ENCODE measurements at regions not wholly inside any gene's neighbourhood (a gene's known extent, or its start where the extent isn't known, plus 50 kb on each side); places are given as distances from the start of the nearest gene placed in this dataset.

- H3K27me3 ChIP-seq (ENCODE audit: insufficient read depth, low read depth, low read length): no peaks in the 10 kb centered on the region
- no peak overlapping the region for H3K4me3 ChIP-seq (ENCODE audit: low read length)
- H3K9me2 ChIP-seq (ENCODE audit: insufficient read depth, low read length): no peaks in the 10 kb centered on the region
- no peak overlapping the region for H3K27ac ChIP-seq (ENCODE audit: low read length)
- no peak overlapping the region for H2AFZ ChIP-seq (ENCODE audit: low read depth, low read length)
- no peak overlapping the region for H3K9ac ChIP-seq (ENCODE audit: low read length)
- H3K36me3 ChIP-seq (ENCODE audit: insufficient read depth, low read length): no peaks in the 10 kb centered on the region
- H3K9me3 ChIP-seq (ENCODE audit: low read length): no peaks in the 10 kb centered on the region
- no peaks in the 10 kb centered on the region for H4K20me1 ChIP-seq (ENCODE audit: insufficient read depth)
- TF ChIP-seq EZH2 (IDR thresholded peaks at IDR 0.05; ENCODE audit: borderline replicate concordance, insufficient read depth, low read length, poor library complexity, severe bottlenecking) (no peak), RAD21 (conservative IDR thresholded peaks at IDR 0.05) (no peak), SMC3 (conservative IDR thresholded peaks at IDR 0.05; ENCODE audit: poor library complexity) (no peak), TAF1 (IDR thresholded peaks at IDR 0.05; ENCODE audit: low read depth) (no peak), POLR2AphosphoS5 (IDR thresholded peaks at IDR 0.05) (no peak), EP300 (conservative IDR thresholded peaks at IDR 0.05; ENCODE audit: poor library complexity, severe bottlenecking) (no peak), MXI1 (conservative IDR thresholded peaks at IDR 0.05; ENCODE audit: poor library complexity, severe bottlenecking) (no peak)
- TF ChIP-seq, protein P1, sequence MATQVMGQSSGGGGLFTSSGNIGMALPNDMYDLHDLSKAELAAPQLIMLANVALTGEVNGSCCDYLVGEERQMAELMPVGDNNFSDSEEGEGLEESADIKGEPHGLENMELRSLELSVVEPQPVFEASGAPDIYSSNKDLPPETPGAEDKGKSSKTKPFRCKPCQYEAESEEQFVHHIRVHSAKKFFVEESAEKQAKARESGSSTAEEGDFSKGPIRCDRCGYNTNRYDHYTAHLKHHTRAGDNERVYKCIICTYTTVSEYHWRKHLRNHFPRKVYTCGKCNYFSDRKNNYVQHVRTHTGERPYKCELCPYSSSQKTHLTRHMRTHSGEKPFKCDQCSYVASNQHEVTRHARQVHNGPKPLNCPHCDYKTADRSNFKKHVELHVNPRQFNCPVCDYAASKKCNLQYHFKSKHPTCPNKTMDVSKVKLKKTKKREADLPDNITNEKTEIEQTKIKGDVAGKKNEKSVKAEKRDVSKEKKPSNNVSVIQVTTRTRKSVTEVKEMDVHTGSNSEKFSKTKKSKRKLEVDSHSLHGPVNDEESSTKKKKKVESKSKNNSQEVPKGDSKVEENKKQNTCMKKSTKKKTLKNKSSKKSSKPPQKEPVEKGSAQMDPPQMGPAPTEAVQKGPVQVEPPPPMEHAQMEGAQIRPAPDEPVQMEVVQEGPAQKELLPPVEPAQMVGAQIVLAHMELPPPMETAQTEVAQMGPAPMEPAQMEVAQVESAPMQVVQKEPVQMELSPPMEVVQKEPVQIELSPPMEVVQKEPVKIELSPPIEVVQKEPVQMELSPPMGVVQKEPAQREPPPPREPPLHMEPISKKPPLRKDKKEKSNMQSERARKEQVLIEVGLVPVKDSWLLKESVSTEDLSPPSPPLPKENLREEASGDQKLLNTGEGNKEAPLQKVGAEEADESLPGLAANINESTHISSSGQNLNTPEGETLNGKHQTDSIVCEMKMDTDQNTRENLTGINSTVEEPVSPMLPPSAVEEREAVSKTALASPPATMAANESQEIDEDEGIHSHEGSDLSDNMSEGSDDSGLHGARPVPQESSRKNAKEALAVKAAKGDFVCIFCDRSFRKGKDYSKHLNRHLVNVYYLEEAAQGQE (IDR thresholded peaks at IDR 0.05; ENCODE audit: borderline replicate concordance): no peak
- TF ChIP-seq, protein P2, sequence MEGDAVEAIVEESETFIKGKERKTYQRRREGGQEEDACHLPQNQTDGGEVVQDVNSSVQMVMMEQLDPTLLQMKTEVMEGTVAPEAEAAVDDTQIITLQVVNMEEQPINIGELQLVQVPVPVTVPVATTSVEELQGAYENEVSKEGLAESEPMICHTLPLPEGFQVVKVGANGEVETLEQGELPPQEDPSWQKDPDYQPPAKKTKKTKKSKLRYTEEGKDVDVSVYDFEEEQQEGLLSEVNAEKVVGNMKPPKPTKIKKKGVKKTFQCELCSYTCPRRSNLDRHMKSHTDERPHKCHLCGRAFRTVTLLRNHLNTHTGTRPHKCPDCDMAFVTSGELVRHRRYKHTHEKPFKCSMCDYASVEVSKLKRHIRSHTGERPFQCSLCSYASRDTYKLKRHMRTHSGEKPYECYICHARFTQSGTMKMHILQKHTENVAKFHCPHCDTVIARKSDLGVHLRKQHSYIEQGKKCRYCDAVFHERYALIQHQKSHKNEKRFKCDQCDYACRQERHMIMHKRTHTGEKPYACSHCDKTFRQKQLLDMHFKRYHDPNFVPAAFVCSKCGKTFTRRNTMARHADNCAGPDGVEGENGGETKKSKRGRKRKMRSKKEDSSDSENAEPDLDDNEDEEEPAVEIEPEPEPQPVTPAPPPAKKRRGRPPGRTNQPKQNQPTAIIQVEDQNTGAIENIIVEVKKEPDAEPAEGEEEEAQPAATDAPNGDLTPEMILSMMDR (IDR thresholded peaks at IDR 0.05; ENCODE audit: poor library complexity, severe bottlenecking): no peak
- H3K4me2 ChIP-seq (ENCODE audit: low read length): no peak overlapping the region
- no peaks in the 10 kb centered on the region for H3K79me2 ChIP-seq (replicated peaks; ENCODE audit: insufficient read depth, low read length)
- no peaks in the 10 kb centered on the region for H3F3A ChIP-seq (ENCODE audit: insufficient read depth, low read length, poor library complexity, severe bottlenecking)
Measured at GRCh38 chr22:22798716-22799115, 88.9 kb upstream of the IGLL5 start.

DNA sequence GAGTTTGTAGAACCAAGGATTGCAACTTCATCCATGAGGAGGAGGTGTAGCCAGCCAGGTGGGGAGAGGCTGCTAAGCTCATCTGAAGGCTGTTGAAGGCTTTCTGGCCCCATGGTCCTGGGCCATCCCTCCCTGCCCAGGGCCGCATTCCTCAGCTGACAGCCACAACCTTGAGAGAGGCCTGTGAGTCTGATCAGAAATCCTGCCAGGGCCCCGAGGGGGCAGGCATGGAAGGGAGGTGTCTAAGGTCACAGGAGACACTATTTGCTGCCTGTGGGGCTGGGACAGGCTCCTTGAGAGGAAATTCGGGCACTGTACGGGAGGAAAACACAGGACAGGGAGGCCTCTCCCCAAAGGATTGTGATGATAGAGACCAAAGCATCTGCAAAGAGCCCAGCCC, 88.1 kb upstream of the IGLL5 start:
- H3K79me2 ChIP-seq (replicated peaks; ENCODE audit: insufficient read depth, low read length): no peaks in the 10 kb centered on the region
- H3K9me2 ChIP-seq (ENCODE audit: insufficient read depth, low read length): no peaks in the 10 kb centered on the region
- no peak overlapping the region for H2AFZ ChIP-seq (ENCODE audit: low read depth, low read length)
- H3K27me3 ChIP-seq (ENCODE audit: insufficient read depth, low read depth, low read length): no peaks in the 10 kb centered on the region
- no peak overlapping the region for H3K9ac ChIP-seq (ENCODE audit: low read length)
- no peaks in the 10 kb centered on the region for H3K36me3 ChIP-seq (ENCODE audit: insufficient read depth, low read length)
- TF ChIP-seq EZH2 (IDR thresholded peaks at IDR 0.05; ENCODE audit: borderline replicate concordance, insufficient read depth, low read length, poor library complexity, severe bottlenecking) (no peak), TAF1 (IDR thresholded peaks at IDR 0.05; ENCODE audit: low read depth) (no peak), MXI1 (conservative IDR thresholded peaks at IDR 0.05; ENCODE audit: poor library complexity, severe bottlenecking) (no peak), POLR2AphosphoS5 (IDR thresholded peaks at IDR 0.05) (no peak), EP300 (conservative IDR thresholded peaks at IDR 0.05; ENCODE audit: poor library complexity, severe bottlenecking) (no peak), RAD21 (conservative IDR thresholded peaks at IDR 0.05) (no peak), SMC3 (conservative IDR thresholded peaks at IDR 0.05; ENCODE audit: poor library complexity) (no peak)
- TF ChIP-seq, protein P2 (IDR thresholded peaks at IDR 0.05; ENCODE audit: poor library complexity, severe bottlenecking): no peak
- TF ChIP-seq, protein P1 (IDR thresholded peaks at IDR 0.05; ENCODE audit: borderline replicate concordance): no peak
- H3K4me2 ChIP-seq (ENCODE audit: low read length): no peak overlapping the region
- H3K27ac ChIP-seq (ENCODE audit: low read length): no peak overlapping the region
- no peaks in the 10 kb centered on the region for H4K20me1 ChIP-seq (ENCODE audit: insufficient read depth)
- no peaks in the 10 kb centered on the region for H3K9me3 ChIP-seq (ENCODE audit: low read length)
- H3F3A ChIP-seq (ENCODE audit: insufficient read depth, low read length, poor library complexity, severe bottlenecking): no peaks in the 10 kb centered on the region
- H3K4me3 ChIP-seq (ENCODE audit: low read length): no peak overlapping the region

All from neural cell (in vitro differentiated cells).